GM12891 (cell line): ENCODE measurements at regions not wholly inside any gene's neighbourhood (a gene's known extent, or its start where the extent isn't known, plus 50 kb on each side); places are given as distances from the start of the nearest gene placed in this dataset.
A peak's percentile ranks its signal among the peaks of the same experiment; 100 is the strongest.
"Not testable (repeated sequence)": the region's sequence is repeated elsewhere in the genome, so short reads cannot be mapped to it uniquely, and the experiment has no call there.

ENCODE experiments used
- DNase-seq: peaks from one replicate; pipeline ENCODE4 v3.0.0; 2011; ENCODE audit warnings: low spot score; ENCODE audit not compliant: insufficient read length
- FAIRE-seq: peaks from 2 replicates; lab custom pipeline; 2011; peaks lifted over from hg19 to GRCh38; lab: Jason Lieb, UNC
- PAX5 ChIP-seq: IDR thresholded peaks from 2 replicates; pipeline ENCODE4 v1.6.1; 2011; ENCODE audit warnings: low read length, moderate library complexity, mild to moderate bottlenecking; ENCODE audit not compliant: insufficient read depth, severe bottlenecking
- POLR2A ChIP-seq: IDR thresholded peaks from 2 replicates; pipeline ENCODE4 v1.6.1; 2011; ENCODE audit warnings: low read depth, low read length, control low read depth
- POLR2AphosphoS5 ChIP-seq: IDR thresholded peaks from 2 replicates; pipeline ENCODE4 v1.6.1; 2011; ENCODE audit warnings: low read depth, low read length, control low read depth
- POU2F2 ChIP-seq: IDR thresholded peaks from 2 replicates; pipeline ENCODE4 v1.6.1; 2011; ENCODE audit warnings: low read depth, mild to moderate bottlenecking, control low read depth, low read length, moderate library complexity
- SPI1 ChIP-seq: IDR thresholded peaks from 2 replicates; pipeline ENCODE4 v1.6.1; 2011; ENCODE audit warnings: low read depth, low read length, control low read depth
- TAF1 ChIP-seq: IDR thresholded peaks from 2 replicates; pipeline ENCODE4 v1.6.1; 2011; ENCODE audit warnings: low read depth, low read length, control low read depth

- DNase-seq (no peak), FAIRE-seq (no peak)
- no peak for TF ChIP-seq POLR2AphosphoS5
- TF ChIP-seq TAF1 = no peak
- TF ChIP-seq POU2F2 = no peak
- no peak for TF ChIP-seq PAX5
- TF ChIP-seq POLR2A = no peak
- TF ChIP-seq SPI1 = no peak
Observed at GRCh38 chr2:14902953-14903352, 270.4 kb downstream of the LRATD1 start.

- DNase-seq (peak; percentile 64), FAIRE-seq (no peak)
- TF ChIP-seq POLR2A = no peak
- no peak for TF ChIP-seq TAF1
- no peak for TF ChIP-seq POU2F2
- TF ChIP-seq SPI1 = no peak
- no peak for TF ChIP-seq POLR2AphosphoS5
- TF ChIP-seq PAX5 = no peak
Observed at GRCh38 chr2:14903709-14904374, 271.3 kb downstream of the LRATD1 start.

DNA sequence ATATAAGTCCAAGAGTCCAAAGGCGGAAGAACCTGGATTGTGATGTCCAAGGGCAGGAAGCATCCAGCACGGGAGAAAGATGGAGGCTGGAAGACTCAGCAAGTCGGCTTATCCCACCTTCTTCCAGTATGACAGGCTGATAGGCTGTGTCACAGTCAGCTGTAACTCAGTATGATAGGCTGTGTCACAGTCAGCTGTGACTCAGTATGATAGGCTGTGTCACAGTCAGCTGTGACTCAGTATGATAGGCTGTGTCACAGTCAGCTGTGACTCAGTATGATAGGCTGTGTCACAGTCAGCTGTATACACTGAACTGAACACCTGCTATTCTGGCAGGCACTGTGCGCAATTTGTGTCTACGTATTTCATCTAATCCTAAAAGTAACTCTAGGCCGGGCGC, 271.9 kb downstream of the LRATD1 start:
- not testable (repeated sequence) for DNase-seq, FAIRE-seq

- FAIRE-seq (no peak), DNase-seq (no peak)
- TF ChIP-seq POLR2AphosphoS5 (no peak), PAX5 (no peak), POU2F2 (no peak), SPI1 (no peak), TAF1 (no peak), POLR2A (no peak)
Observed at GRCh38 chr2:14905571-14905970, 273.1 kb downstream of the LRATD1 start.

- FAIRE-seq (no peak), DNase-seq (no peak)
- TF ChIP-seq POLR2AphosphoS5 (no peak), POU2F2 (no peak), POLR2A (no peak), TAF1 (no peak), SPI1 (no peak), PAX5 (no peak)
Observed at GRCh38 chr2:14907014-14907612, 274.6 kb downstream of the LRATD1 start.

DNA sequence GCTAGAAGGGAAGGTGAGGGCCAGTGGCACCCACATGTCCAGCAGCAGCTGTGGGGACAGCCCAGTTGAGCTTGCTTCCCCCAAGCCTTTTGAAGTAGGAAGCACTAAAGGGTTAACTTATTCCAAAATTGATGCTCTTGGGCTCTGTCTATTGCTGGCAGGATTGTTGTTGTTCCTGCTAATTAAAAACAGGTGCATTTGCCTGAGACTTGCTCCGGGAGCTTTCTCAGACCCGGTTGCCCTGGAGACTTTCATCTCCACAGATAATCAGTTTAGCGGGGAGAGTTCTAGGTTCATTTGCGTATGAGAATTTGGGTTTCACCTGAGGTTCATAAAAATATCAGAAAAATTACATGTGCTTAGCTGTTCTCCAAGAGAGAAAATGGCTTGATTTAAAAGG, 277.3 kb downstream of the LRATD1 start:
- FAIRE-seq (no peak), DNase-seq (no peak)
- TF ChIP-seq POU2F2 (no peak), SPI1 (no peak), POLR2AphosphoS5 (no peak), PAX5 (no peak), POLR2A (no peak), TAF1 (no peak)

DNA sequence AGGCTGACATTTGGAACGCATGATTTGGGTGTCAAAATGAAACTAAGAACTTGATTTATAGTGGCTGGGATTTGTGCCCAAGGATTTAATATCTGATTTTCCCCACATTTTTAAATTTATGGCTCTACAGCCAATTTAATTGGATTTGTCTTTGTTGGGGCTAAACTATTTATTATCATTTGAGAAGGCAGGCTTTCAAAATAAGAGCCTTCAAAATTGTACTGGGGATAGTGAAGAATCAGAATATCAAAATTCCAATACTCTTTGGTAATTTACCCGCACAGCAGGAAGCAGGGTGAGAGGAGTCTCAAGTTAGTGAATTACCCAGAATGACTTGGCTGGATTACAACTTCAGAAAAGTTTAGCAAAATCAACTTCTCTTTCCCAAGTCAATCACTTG, 278.1 kb downstream of the LRATD1 start:
- TF ChIP-seq SPI1 = no peak
- TF ChIP-seq TAF1 = no peak
- no peak for TF ChIP-seq PAX5
- no peak for TF ChIP-seq POU2F2
- no peak for TF ChIP-seq POLR2A
- no peak for TF ChIP-seq POLR2AphosphoS5
- DNase-seq (no peak), FAIRE-seq (no peak)

- FAIRE-seq = no peak
- TF ChIP-seq SPI1 (no peak), PAX5 (no peak), POLR2A (no peak), POLR2AphosphoS5 (no peak), POU2F2 (no peak), TAF1 (no peak)
- no peak for DNase-seq
Observed at GRCh38 chr2:14915983-14916382, 283.5 kb downstream of the LRATD1 start.

GRCh38 chr2:14923820-14924580, 291.5 kb downstream of the LRATD1 start:
- FAIRE-seq (no peak), DNase-seq (no peak)
- TF ChIP-seq POLR2A (no peak), POLR2AphosphoS5 (no peak), SPI1 (no peak), POU2F2 (no peak), TAF1 (no peak), PAX5 (no peak)

- DNase-seq (no peak), FAIRE-seq (no peak)
- TF ChIP-seq POU2F2 (no peak), TAF1 (no peak), POLR2A (no peak), PAX5 (no peak), POLR2AphosphoS5 (no peak)
Observed at GRCh38 chr2:14925471-14925870, 293.0 kb downstream of the LRATD1 start.
